ENCODE measurements at regions not wholly inside any gene's neighbourhood (a gene's known extent, or its start where the extent isn't known, plus 50 kb on each side); places are given as distances from the start of the nearest gene placed in this dataset.

GRCh38 chr20:43812216-43812615 lies 85.4 kb upstream of the GTSF1L start:
- H3K27ac Mint-ChIP-seq (ENCODE audit: low read depth): no peak overlapping the region
- H3K36me3 Mint-ChIP-seq (ENCODE audit: insufficient read depth): peaks cover 2% of the 10 kb centered on the region
- no peak for DNase-seq (ENCODE audit: low spot score in 2 of 2)
- H3K4me3 Mint-ChIP-seq: no peak overlapping the region
- peaks cover 11% of the 10 kb centered on the region for H3K27me3 Mint-ChIP-seq
- H3K9me3 Mint-ChIP-seq: peaks cover 15% of the 10 kb centered on the region
- no peak for ATAC-seq (replicated peaks; ENCODE audit: extremely low read depth, poor library complexity, severe bottlenecking)
- H3K4me1 Mint-ChIP-seq: no peaks in the 10 kb centered on the region

GRCh38 chr20:43809206-43809819 lies 82.5 kb upstream of the GTSF1L start:
- ATAC-seq (replicated peaks; ENCODE audit: extremely low read depth, poor library complexity, severe bottlenecking): no peak

GRCh38 chr20:43804781-43805180 lies 78.0 kb upstream of the GTSF1L start:
- ATAC-seq (replicated peaks; ENCODE audit: extremely low read depth, poor library complexity, severe bottlenecking): no peak
- no peaks in the 10 kb centered on the region for H3K36me3 Mint-ChIP-seq (ENCODE audit: insufficient read depth)
- no peak overlapping the region for H3K27ac Mint-ChIP-seq (ENCODE audit: low read depth)
- no peak overlapping the region for H3K4me3 Mint-ChIP-seq
- H3K9me3 Mint-ChIP-seq: peaks cover 17% of the 10 kb centered on the region
- no peak for DNase-seq (ENCODE audit: low spot score in 2 of 2)
- H3K4me1 Mint-ChIP-seq: peaks cover 7% of the 10 kb centered on the region
- no peaks in the 10 kb centered on the region for H3K27me3 Mint-ChIP-seq

More at GRCh38 chr20:43809206-43809819, 82.5 kb upstream of the GTSF1L start:
- peaks cover 2% of the 10 kb centered on the region for H3K36me3 Mint-ChIP-seq (ENCODE audit: insufficient read depth)
- no peaks in the 10 kb centered on the region for H3K4me1 Mint-ChIP-seq
- peaks cover 11% of the 10 kb centered on the region for H3K27me3 Mint-ChIP-seq
- H3K27ac Mint-ChIP-seq (ENCODE audit: low read depth): no peak overlapping the region
- H3K9me3 Mint-ChIP-seq: peaks cover 15% of the 10 kb centered on the region
- DNase-seq (ENCODE audit: low spot score in 2 of 2): no peak
- H3K4me3 Mint-ChIP-seq: no peak overlapping the region

GRCh38 chr20:43803276-43803675 lies 76.5 kb upstream of the GTSF1L start:
- Mint-ChIP-seq H3K4me3 (no peak overlapping the region), H3K9me3 (peaks cover 11% of the 10 kb centered on the region), H3K27ac (ENCODE audit: low read depth) (no peak overlapping the region), H3K27me3 (no peaks in the 10 kb centered on the region), H3K36me3 (ENCODE audit: insufficient read depth) (no peaks in the 10 kb centered on the region), H3K4me1 (peaks cover 13% of the 10 kb centered on the region)
- ATAC-seq (replicated peaks; ENCODE audit: extremely low read depth, poor library complexity, severe bottlenecking): no peak
- no peak for DNase-seq (ENCODE audit: low spot score in 2 of 2)

- ATAC-seq (replicated peaks; ENCODE audit: extremely low read depth, poor library complexity, severe bottlenecking) (no peak), DNase-seq (ENCODE audit: low spot score in 2 of 2) (no peak)
- H3K27ac Mint-ChIP-seq (ENCODE audit: low read depth): no peak overlapping the region
- peaks cover 13% of the 10 kb centered on the region for H3K4me1 Mint-ChIP-seq
- H3K36me3 Mint-ChIP-seq (ENCODE audit: insufficient read depth): no peaks in the 10 kb centered on the region
- H3K9me3 Mint-ChIP-seq: peaks cover 11% of the 10 kb centered on the region
- no peak overlapping the region for H3K4me3 Mint-ChIP-seq
- no peaks in the 10 kb centered on the region for H3K27me3 Mint-ChIP-seq
Measured at GRCh38 chr20:43800186-43800585, 73.4 kb upstream of the GTSF1L start.

- Mint-ChIP-seq H3K27ac (ENCODE audit: low read depth) (peak overlapping the region; percentile 76), H3K4me1 (peaks cover 13% of the 10 kb centered on the region), H3K9me3 (peaks cover 11% of the 10 kb centered on the region), H3K27me3 (no peaks in the 10 kb centered on the region), H3K4me3 (peak overlapping the region; percentile 5), H3K36me3 (ENCODE audit: insufficient read depth) (no peaks in the 10 kb centered on the region)
- no peak for ATAC-seq (replicated peaks; ENCODE audit: extremely low read depth, poor library complexity, severe bottlenecking)
- no peak for DNase-seq (ENCODE audit: low spot score in 2 of 2)
Measured at GRCh38 chr20:43799741-43800140, 72.9 kb upstream of the GTSF1L start.

GRCh38 chr20:43799150-43799711 lies 72.4 kb upstream of the GTSF1L start:
- peak overlapping the region; percentile 76 for H3K27ac Mint-ChIP-seq (ENCODE audit: low read depth)
- H3K4me1 Mint-ChIP-seq: peaks cover 13% of the 10 kb centered on the region
- DNase-seq (ENCODE audit: low spot score in 2 of 2): no peak
- ATAC-seq (replicated peaks; ENCODE audit: extremely low read depth, poor library complexity, severe bottlenecking): no peak
- no peaks in the 10 kb centered on the region for H3K27me3 Mint-ChIP-seq
- H3K9me3 Mint-ChIP-seq: peaks cover 11% of the 10 kb centered on the region
- peak overlapping the region; percentile 5 for H3K4me3 Mint-ChIP-seq
- no peaks in the 10 kb centered on the region for H3K36me3 Mint-ChIP-seq (ENCODE audit: insufficient read depth)

- Mint-ChIP-seq H3K27me3 (no peaks in the 10 kb centered on the region), H3K4me3 (no peak overlapping the region), H3K27ac (ENCODE audit: low read depth) (no peak overlapping the region), H3K36me3 (ENCODE audit: insufficient read depth) (no peaks in the 10 kb centered on the region), H3K4me1 (peaks cover 13% of the 10 kb centered on the region), H3K9me3 (peaks cover 8% of the 10 kb centered on the region)
- ATAC-seq (replicated peaks; ENCODE audit: extremely low read depth, poor library complexity, severe bottlenecking) (no peak), DNase-seq (ENCODE audit: low spot score in 2 of 2) (no peak)
Measured at GRCh38 chr20:43798291-43799149, 71.7 kb upstream of the GTSF1L start.

GRCh38 chr20:43794326-43794725 lies 67.5 kb upstream of the GTSF1L start:
- Mint-ChIP-seq H3K9me3 (peaks cover 5% of the 10 kb centered on the region), H3K27ac (ENCODE audit: low read depth) (no peak overlapping the region)
- no peak for ATAC-seq (replicated peaks; ENCODE audit: extremely low read depth, poor library complexity, severe bottlenecking)

GRCh38 chr20:43789593-43789992 lies 62.8 kb upstream of the GTSF1L start:
- no peak for ATAC-seq (replicated peaks; ENCODE audit: extremely low read depth, poor library complexity, severe bottlenecking)
- Mint-ChIP-seq H3K9me3 (peaks cover 5% of the 10 kb centered on the region), H3K4me3 (no peak overlapping the region), H3K27me3 (peaks cover 15% of the 10 kb centered on the region), H3K27ac (ENCODE audit: low read depth) (no peak overlapping the region), H3K4me1 (peaks cover 24% of the 10 kb centered on the region), H3K36me3 (ENCODE audit: insufficient read depth) (peaks cover 2% of the 10 kb centered on the region)
- no peak for DNase-seq (ENCODE audit: low spot score in 2 of 2)

More at GRCh38 chr20:43794326-43794725, 67.5 kb upstream of the GTSF1L start:
- Mint-ChIP-seq H3K27me3 (peaks cover 15% of the 10 kb centered on the region), H3K4me1 (peaks cover 2% of the 10 kb centered on the region), H3K36me3 (ENCODE audit: insufficient read depth) (peaks cover 2% of the 10 kb centered on the region), H3K4me3 (no peak overlapping the region)
- DNase-seq (ENCODE audit: low spot score in 2 of 2): no peak

- Mint-ChIP-seq H3K9me3 (peaks cover 5% of the 10 kb centered on the region), H3K36me3 (ENCODE audit: insufficient read depth) (peaks cover 2% of the 10 kb centered on the region), H3K4me3 (peak overlapping the region; percentile 49), H3K27me3 (peaks cover 12% of the 10 kb centered on the region), H3K27ac (ENCODE audit: low read depth) (peak overlapping the region; percentile 58), H3K4me1 (peaks cover 27% of the 10 kb centered on the region)
- DNase-seq (ENCODE audit: low spot score in 2 of 2) (no peak), ATAC-seq (replicated peaks; ENCODE audit: extremely low read depth, poor library complexity, severe bottlenecking) (peak; percentile 94)
Measured at GRCh38 chr20:43787937-43788336, 61.1 kb upstream of the GTSF1L start.

GRCh38 chr20:43786885-43787284 lies 60.1 kb upstream of the GTSF1L start:
- DNase-seq (ENCODE audit: low spot score in 2 of 2) (no peak), ATAC-seq (replicated peaks; ENCODE audit: extremely low read depth, poor library complexity, severe bottlenecking) (no peak)
- Mint-ChIP-seq H3K4me1 (peaks cover 38% of the 10 kb centered on the region), H3K36me3 (ENCODE audit: insufficient read depth) (peaks cover 2% of the 10 kb centered on the region), H3K4me3 (peak overlapping the region; percentile 67), H3K27ac (ENCODE audit: low read depth) (peak overlapping the region; percentile 25), H3K9me3 (peaks cover under 1% of the 10 kb centered on the region), H3K27me3 (peaks cover 2% of the 10 kb centered on the region)
